Lung (tissue), 11 donors: ENCODE measurements at regions not wholly inside any gene's neighbourhood (a gene's known extent, or its start where the extent isn't known, plus 50 kb on each side); places are given as distances from the start of the nearest gene placed in this dataset.

Source experiments
- ATAC-seq: fragments of 200-7000 bp; cut with Tn5 transposase; one replicate; pipeline ENCODE4 v1.9.1; 2020; ENCODE audit warnings: moderate number of reproducible peaks; ENCODE audit not compliant: insufficient read depth, low FRiP score
- DNase-seq, 3 donors: peaks; one replicate each; pipeline ENCODE4 v3.0.0-alpha.2; 2013 to 2017
- H3K27ac ChIP-seq, 2 donors: one replicate each; pipeline ENCODE4 v1.5.1; 2013; ENCODE audit warnings: mild to moderate bottlenecking in 2 of 2, moderate library complexity in 2 of 2, control low read depth in 1 of 2, inconsistent platforms in 1 of 2, low read depth in 1 of 2, low read length in 1 of 2
- H3K27me3 ChIP-seq, 3 donors: one replicate each; pipeline ENCODE4 v1.5.1; 2013; ENCODE audit warnings: low read length in 2 of 3; ENCODE audit not compliant: control insufficient read depth in 3 of 3, insufficient read depth in 3 of 3
- H3K36me3 ChIP-seq, 4 donors: one replicate each; pipeline ENCODE4 v1.5.1; 2013; ENCODE audit warnings: low read length in 4 of 4, mild to moderate bottlenecking in 1 of 4, moderate library complexity in 1 of 4; ENCODE audit not compliant: control insufficient read depth in 4 of 4, insufficient read depth in 4 of 4
- H3K4me1 ChIP-seq, 5 donors: one replicate each; pipeline ENCODE4 v1.5.1; 2013; ENCODE audit warnings: low read length in 5 of 5, mild to moderate bottlenecking in 2 of 5, moderate library complexity in 1 of 5; ENCODE audit not compliant: control insufficient read depth in 5 of 5, insufficient read depth in 5 of 5
- H3K4me3 ChIP-seq: one replicate; pipeline ENCODE4 v1.5.1; 2013; ENCODE audit warnings: mild to moderate bottlenecking, control low read depth, moderate library complexity
- H3K9ac ChIP-seq, 2 donors: one replicate each; pipeline ENCODE4 v1.5.1; 2013; ENCODE audit warnings: low read length in 2 of 2, control low read depth in 1 of 2; ENCODE audit not compliant: insufficient read depth in 1 of 2
- H3K9me3 ChIP-seq, 4 donors: one replicate each; pipeline ENCODE4 v1.5.1; 2013; ENCODE audit warnings: low read length in 3 of 4, mild to moderate bottlenecking in 1 of 4, moderate library complexity in 1 of 4; ENCODE audit not compliant: control insufficient read depth in 4 of 4, insufficient read depth in 3 of 4
- CTCF ChIP-seq: IDR thresholded peaks from 2 replicates; pipeline ENCODE4 v1.5.1; 2012; ENCODE audit warnings: mild to moderate bottlenecking; ENCODE audit errors: control extremely low read depth, extremely low read depth
- WGBS, 2 donors: extraction: QIAGEN DNeasy Blood & Tissue Kit; methylation state at CpG; one replicate each; pipeline ENCODE4 v1.1.7; 2013; 5-methylcytosine and 5-hydroxymethylcytosine counted together
- donor health status: control.
- donor health status: control.
- donor health status: Bipolar disorder and iron deficiency.
- donor health status: healthy.
- donor health status: DM: yes; HTN: yes; CAD: no.

GRCh38 chr6:114577109-114577508 is 234.3 kb upstream of the HS3ST5 start:
- H3K36me3 ChIP-seq = no peaks in the 10 kb centered on the region
- no peak overlapping the region for H3K27ac ChIP-seq
- no peaks in the 10 kb centered on the region for H3K4me1 ChIP-seq
- H3K4me3 ChIP-seq = no peak overlapping the region
- peaks cover 0 to 7% (median 0%) of the 10 kb centered on the region in 4 donors for H3K9me3 ChIP-seq
- WGBS, 2 donors = 35 to 41% methylated on average over 1 of the region's 1 CpG
- no peaks in the 10 kb centered on the region for H3K27me3 ChIP-seq
- no peak for ATAC-seq
- no peak overlapping the region for H3K9ac ChIP-seq
- no peak for DNase-seq
- TF ChIP-seq CTCF = no peak

GRCh38 chr6:114576330-114576729 is 233.5 kb upstream of the HS3ST5 start:
- no peak for DNase-seq
- Histone ChIP-seq H3K9me3 (peaks cover 0 to 5% (median 0%) of the 10 kb centered on the region in 4 donors), H3K36me3 (no peaks in the 10 kb centered on the region), H3K4me1 (no peaks in the 10 kb centered on the region), H3K9ac (no peak overlapping the region), H3K27ac (no peak overlapping the region), H3K27me3 (no peaks in the 10 kb centered on the region), H3K4me3 (no peak overlapping the region)
- no peak for TF ChIP-seq CTCF
- no peak for ATAC-seq
- WGBS, 2 donors = 73 to 75% methylated on average over 4 of the region's 4 CpGs

GRCh38 chr6:114569669-114570068 is 226.8 kb upstream of the HS3ST5 start:
- Histone ChIP-seq H3K36me3 (no peaks in the 10 kb centered on the region), H3K27ac (no peak overlapping the region), H3K9me3 (no peaks in the 10 kb centered on the region), H3K4me1 (no peaks in the 10 kb centered on the region), H3K4me3 (no peak overlapping the region), H3K27me3 (no peaks in the 10 kb centered on the region), H3K9ac (no peak overlapping the region)
- no peak for ATAC-seq
- WGBS, 2 donors = 79 to 88% methylated on average over 3 of the region's 3 CpGs
- DNase-seq = no peak
- no peak for TF ChIP-seq CTCF

- 78 to 87% methylated on average over 9 of the region's 9 CpGs for WGBS, 2 donors
These were observed 221.6 kb upstream of the HS3ST5 start for GRCh38 chr6:114564302-114564933.

More at GRCh38 chr6:114564302-114564933, 221.6 kb upstream of the HS3ST5 start:
- Histone ChIP-seq H3K27ac (no peak overlapping the region), H3K27me3 (no peaks in the 10 kb centered on the region), H3K36me3 (no peaks in the 10 kb centered on the region), H3K4me1 (no peaks in the 10 kb centered on the region), H3K4me3 (no peak overlapping the region), H3K9me3 (no peaks in the 10 kb centered on the region), H3K9ac (no peak overlapping the region)
- no peak for TF ChIP-seq CTCF
- ATAC-seq (no peak), DNase-seq (no peak)
